ENCODE measurements at regions not wholly inside any gene's neighbourhood (a gene's known extent, or its start where the extent isn't known, plus 50 kb on each side); places are given as distances from the start of the nearest gene placed in this dataset.
A peak's percentile ranks its signal among the peaks of the same experiment; 100 is the strongest.

DNA sequence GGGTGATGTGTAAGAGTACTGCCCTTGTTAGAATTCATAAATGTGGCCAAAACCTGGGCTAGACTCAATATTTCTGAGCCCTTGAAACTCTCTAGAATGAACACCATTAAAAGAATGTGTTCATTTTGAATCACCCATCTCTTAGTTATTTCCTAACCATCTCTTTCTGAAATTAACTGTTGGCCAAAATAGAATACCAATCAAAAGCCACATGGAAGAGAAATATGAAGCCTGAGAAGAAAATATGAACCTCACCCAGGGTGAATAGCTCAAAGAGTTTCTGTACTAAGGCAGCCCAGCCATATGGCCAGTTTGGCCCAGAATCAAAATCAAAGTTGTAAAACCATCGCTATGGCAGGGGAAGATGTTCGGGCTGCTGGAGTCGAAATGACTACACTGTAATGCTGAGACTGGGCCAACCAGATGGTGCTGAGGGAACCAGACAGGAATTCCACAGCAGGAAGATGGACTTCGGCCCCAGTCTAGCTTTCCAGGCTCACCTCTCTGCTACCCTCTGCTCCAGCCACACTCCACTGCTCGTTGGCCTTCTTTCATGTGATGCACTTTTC, 154.3 kb upstream of the ZFHX3 start:
- DNase-seq, result no peak

GRCh38 chr16:73199214-73199613, 151.3 kb upstream of the ZFHX3 start:
- DNase-seq, result no peak

DNA sequence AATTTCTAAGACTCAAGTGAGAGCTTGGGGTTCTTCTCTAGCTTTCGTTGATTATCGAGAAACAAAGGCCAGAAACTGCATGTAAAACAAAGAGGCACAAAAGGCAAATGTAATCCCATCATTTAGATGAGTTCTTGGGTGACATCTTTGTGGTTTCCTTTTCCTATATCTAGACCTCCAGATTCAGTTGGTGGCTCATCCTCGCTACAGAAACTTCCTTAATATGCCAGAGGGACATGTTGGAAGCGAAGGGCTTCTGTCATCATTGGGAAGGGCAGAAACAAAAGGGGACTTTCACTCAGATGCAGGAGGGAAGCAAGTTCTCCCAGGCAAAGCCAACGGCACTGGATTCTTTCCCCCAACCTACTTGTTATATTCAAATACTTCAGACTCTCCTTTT, 150.6 kb upstream of the ZFHX3 start:
- no peak for DNase-seq

DNA sequence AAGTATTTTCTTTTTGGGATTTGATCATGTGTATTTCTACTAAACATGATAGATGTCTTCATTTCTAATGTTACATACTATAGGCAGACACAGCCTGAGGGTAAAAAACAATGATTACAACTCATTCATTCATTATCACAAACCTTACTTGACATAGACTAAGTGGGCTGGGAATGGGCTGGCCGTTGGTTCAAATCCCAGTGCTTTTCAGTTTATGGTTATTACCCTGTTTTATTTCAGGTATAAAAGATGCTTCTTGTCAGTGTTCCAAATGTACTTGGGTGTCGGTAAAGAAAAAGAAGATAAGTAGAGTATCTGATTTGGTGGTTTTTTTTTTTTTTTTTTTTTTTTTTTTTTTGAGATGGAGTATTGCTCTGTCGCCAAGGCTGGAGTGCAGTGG, 149.7 kb upstream of the ZFHX3 start:
- no peak for DNase-seq

GRCh38 chr16:73196670-73197069, 148.7 kb upstream of the ZFHX3 start:
- peak; percentile 43 for DNase-seq

GRCh38 chr16:73193464-73193863, 145.5 kb upstream of the ZFHX3 start:
- no peak for DNase-seq

DNA sequence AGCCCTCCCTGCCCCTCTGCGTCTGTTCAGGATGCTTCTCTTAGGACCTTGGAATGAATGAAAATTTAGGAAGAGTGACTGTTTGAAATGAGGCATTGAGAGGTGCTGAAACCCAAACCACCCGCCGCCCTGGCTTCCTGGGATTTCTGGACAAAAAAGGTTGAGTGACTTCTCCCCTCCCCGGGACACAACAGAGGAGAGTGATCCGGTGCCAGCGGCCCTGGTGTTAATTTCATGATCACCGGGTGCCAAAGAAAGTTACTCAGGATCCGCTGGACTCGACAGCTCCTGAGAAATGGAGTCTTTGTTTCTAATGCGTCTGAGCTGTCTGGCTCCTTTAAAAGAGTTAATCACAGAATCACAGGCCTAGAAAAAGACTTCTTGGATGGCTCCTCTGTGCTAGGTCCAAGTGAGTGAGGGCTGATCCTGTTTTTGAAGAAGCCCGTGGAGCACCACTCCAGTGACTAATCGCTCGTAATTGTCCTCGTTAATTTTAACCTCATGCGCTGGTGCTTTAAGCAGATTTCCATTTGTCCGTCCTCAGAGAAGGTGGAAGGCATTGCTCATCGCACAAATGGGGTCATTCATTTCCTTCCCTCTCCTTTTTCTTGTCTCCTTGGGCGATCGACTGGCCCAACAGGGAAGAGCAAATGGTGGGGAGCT, 144.4 kb upstream of the ZFHX3 start:
- no peak for DNase-seq

DNA sequence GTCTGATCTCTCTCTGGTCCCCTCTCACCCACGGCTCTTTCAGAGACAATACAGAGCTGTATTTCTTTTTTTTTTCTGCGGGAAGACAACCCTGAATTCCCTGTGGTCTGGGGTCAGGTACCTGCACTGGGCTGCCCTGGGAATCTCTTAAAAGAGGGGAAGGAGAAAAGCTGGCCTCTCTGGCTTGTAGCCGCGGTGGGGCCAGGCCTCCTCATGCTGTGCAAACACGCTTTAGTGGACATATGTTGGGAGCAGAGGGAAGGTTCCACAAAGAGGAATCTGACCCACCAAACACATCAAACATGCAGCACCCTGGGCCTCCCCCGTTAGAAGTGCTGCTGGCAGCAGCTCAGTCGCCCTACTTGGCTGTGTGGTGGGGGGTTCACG, 143.7 kb upstream of the ZFHX3 start:
- DNase-seq, result no peak

GRCh38 chr16:73190688-73191659, 143.0 kb upstream of the ZFHX3 start:
- no peak for DNase-seq

GRCh38 chr16:73190256-73190655, 142.3 kb upstream of the ZFHX3 start:
- DNase-seq, result no peak

GRCh38 chr16:73189136-73189535, 141.2 kb upstream of the ZFHX3 start:
- DNase-seq, result no peak

- no peak for DNase-seq
These were observed 139.0 kb upstream of the ZFHX3 start for GRCh38 chr16:73186752-73187601.

DNA sequence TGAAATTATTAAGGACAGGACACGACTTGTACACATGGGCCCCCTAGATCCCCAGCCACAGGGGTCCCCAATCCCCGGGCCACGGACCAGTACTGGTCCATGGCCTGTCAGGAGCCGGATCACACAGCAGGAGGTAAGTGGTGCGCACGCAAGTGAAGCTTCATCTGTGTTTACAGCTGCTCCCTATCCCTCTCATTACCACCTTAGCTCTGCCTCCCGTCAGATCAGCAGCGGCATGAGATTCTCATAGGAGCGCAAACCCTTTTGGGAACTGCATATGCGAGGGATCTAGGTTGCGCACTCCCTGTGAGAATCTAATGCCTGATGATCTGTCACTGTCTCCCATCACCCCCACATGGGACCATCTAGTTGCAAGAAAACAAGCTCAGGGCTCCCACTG, 137.8 kb upstream of the ZFHX3 start:
- DNase-seq, result no peak

- no peak for DNase-seq
These were observed 135.7 kb upstream of the ZFHX3 start for GRCh38 chr16:73183611-73184092.

DNA sequence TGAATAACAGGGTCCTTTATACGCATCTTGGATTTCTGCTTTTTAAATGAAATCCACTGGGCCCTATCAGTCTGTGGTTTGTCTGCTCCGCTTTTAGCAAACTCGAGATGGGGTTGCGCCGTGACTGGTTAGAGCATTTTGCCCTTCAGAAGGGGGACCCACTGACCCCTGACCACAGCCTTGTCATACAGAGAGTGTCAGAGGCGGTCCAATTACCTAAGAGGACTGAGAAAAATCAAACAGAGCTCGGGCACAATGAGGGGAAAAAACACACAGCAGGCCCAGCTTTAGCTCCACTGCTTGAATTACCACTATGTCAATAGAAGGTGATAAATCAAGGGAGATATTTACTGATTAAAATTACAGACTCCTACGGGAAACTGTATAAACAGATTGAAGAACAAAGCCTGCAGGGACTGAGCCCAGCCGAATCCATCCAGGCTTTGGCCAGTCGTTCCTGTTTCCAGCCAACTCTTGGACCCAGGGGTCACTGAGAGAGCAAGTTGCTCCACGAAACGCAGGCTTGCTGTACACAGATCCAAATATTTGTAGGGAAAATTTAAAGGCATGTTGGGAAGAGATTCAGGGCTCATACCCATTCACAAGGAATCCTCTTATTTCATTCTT, 131.9 kb upstream of the ZFHX3 start:
- no peak for DNase-seq

- DNase-seq, result no peak
These were observed 129.9 kb upstream of the ZFHX3 start for GRCh38 chr16:73177729-73178295.

- DNase-seq, result peak; percentile 20
These were observed 128.7 kb upstream of the ZFHX3 start for GRCh38 chr16:73176577-73177013.

DNA sequence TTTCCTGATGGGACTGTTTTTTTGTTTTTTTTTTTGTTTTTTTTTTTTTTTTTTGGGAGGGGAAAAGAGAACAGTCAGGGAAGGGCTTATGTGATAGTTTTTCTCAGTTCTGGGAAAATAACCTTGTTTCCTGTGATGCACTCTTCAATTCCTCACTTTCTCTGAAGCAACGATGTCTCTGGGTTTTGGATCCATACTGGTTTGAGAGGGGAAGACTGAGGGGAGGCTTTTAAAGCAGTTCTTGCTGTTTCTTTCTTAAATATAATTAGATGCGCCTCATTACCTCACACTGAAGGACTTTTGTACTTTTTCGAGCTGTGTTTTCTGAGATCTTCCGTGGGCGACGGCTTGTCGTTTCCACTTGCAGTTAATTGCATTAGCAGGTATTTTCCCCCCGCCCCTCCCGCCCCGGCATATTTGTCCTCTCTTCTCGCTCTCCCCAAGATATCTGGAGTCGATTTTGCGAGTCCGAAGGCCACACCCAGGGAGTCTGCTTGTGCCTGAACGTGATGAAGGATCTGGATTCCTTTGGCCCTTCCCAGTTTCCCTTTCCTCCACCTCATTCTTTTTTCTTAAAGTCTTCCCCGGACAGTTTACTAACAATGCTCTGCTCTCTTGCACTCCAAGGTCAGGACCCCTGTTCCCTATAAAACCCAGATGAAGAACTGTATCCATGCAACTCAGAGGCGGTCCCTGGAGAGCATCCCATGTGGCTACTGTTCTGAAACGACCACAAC, 125.2 kb upstream of the ZFHX3 start:
- no peak for DNase-seq

DNA sequence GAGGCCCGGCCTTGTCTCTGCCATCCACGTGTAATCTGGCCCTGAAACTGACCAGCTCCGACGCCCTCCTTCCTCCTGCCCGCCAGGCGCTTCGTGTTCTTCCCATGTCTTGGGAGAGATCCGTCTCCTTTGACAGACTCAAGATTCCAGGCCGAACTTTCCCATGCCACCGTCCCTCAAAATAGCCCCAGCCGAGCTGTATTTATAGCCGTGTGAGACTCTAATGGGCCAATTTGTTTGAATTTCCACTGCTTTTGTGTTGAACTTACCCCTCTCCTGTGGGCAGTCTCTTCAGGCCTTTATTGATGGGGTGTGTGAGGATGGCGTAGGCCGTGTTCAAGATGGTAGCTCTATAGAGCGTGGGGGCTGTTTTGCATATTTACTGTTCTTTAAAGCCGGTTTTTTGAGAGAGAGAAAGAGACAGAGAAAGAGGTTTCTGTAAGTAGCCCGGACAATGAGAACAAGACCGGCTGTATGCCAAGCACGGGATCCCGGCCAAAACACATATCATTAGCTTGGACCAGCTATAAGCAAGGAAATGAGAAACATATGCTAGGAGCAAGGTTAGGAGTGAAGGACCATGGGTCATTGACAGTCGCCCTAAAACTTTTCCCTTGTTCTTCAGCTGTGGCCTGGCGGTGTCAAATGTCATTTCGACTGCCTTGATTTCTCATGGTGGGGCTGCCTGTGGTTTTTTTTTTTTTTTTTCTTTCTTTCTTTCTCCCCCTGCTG, 124.5 kb upstream of the ZFHX3 start:
- DNase-seq, result no peak

DNA sequence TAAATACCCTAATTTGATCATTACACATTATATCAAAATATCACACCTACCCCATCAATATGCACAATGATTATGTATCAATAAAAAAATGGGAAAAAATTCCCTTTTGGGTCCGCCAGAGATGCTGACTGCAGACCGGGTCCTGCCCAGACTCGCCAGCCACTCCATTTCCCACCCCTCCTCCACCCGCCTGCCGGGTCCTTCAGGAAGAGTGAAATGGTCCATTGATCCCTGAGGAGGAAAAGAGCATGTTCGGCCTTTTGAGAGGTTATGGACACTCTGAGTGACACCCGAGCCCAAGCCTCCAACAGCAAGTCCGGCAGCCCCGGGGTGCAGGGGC, 123.9 kb upstream of the ZFHX3 start:
- no peak for DNase-seq

DNA sequence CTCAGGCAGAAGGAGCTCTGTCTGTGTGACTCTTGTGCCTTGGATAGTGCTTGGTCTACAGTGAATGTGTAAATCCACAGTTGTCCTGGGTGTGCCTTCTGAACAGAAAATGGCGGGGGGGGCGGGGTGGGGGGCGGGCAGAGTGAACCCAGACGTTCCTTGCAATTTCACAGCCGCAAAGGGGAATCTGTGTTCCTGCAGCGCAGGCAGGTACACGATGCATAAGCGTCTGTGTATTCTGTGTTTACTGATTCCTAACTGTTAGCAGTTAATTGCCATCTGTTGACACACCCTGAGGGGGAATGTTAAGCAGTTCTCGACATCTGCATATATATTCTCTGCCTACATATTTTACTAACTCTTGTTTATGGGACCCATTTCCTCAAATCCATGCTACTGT, 123.5 kb upstream of the ZFHX3 start:
- no peak for DNase-seq
